D341Med (cell line): ENCODE measurements at regions not wholly inside any gene's neighbourhood (a gene's known extent, or its start where the extent isn't known, plus 50 kb on each side); places are given as distances from the start of the nearest gene placed in this dataset.
"Not testable (repeated sequence)": the region's sequence is repeated elsewhere in the genome, so short reads cannot be mapped to it uniquely, and the experiment has no call there.

ENCODE experiments used
- DNase-seq: peaks from one replicate; pipeline ENCODE4 v3.0.0; 2012; ENCODE audit warnings: low spot score

GRCh38 chr14:87240319-87240718 is 752.7 kb downstream of the GALC start:
- not testable (repeated sequence) for DNase-seq

- no peak for DNase-seq
These were observed 759.1 kb downstream of the GALC start for GRCh38 chr14:87233806-87234384.

DNA sequence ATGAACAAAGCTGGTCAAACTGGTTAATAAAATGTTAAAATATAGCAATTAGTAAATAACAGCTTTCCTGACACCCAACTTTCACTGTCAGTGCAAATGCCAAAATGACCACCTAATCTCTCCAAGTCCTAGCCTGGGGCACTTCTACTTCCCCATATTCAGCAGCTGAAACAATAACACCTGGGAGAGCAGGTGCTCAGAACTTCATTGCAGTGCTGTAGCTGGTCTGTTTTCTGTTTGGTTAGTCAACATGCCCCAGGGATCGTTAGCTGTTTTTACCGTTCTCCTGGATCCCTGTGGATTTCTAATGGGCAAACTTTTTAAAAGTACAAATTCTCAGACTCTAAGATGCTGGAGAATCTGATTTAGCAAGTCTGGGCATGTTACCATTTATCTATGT is 759.7 kb downstream of the GALC start:
- DNase-seq = no peak

- no peak for DNase-seq
These were observed 761.5 kb downstream of the GALC start for GRCh38 chr14:87231336-87232026.

- no peak for DNase-seq
These were observed 762.3 kb downstream of the GALC start for GRCh38 chr14:87230726-87231125.

GRCh38 chr14:87229131-87229530 is 763.9 kb downstream of the GALC start:
- DNase-seq = no peak

DNA sequence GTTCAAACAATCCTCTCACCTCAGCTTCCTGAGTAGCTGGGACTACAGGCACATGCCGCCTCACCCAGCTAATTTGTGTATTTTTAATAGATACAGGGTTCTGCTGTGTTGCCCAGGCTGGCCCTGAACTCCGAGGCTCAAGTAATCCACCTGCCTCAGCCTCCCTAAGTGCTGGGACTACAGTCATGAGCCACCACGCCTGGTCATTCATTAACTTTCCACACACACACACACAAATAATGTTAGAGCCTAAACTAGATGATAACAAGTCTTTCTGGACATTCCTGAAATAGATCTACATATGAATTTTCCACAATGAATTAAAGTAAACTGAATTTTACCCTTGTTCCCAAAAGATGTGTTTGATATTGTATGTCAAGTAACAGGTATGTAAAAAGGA is 776.0 kb downstream of the GALC start:
- DNase-seq = no peak

DNA sequence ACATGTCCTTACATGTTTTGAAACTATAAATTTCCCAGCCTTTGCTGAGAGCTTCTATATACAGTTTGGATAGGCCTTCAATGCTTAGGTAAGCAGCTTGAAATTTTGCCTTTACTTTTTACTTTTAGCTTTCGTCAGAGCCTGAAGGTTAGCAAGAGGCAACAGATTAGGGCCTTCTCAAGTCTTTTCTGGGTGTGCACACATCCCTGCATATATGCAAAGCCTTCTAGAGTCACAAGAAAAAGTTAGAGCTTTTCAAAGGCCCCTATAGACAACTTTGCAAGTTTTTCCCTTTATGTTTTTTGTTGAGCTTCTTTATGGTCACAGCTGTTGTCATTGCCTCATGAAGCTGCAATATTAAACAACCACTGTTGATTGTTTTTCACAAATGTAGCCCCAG is 778.4 kb downstream of the GALC start:
- no peak for DNase-seq

DNA sequence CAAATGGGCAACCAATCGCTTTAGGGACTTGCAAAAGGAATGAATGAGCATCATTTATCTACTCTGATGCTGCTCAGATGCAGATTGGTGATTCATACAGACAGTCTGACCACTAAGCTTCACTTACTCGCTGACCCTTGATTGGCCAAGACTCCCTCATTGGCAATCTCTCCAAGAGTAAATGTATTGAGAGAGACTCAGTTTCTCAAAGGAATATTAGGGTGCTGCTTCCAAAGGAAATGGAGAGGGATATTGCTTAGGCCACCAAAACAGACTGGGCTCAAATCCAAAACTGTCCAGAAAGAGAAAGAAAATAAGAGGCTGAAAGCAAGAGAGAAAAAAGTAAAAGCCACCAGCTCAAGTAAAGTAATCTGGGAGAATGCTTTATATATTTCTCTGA is 785.2 kb downstream of the GALC start:
- DNase-seq = no peak

GRCh38 chr14:87205811-87206210 is 787.2 kb downstream of the GALC start:
- no peak for DNase-seq

GRCh38 chr14:87203346-87203745 is 789.6 kb downstream of the GALC start:
- DNase-seq = no peak

GRCh38 chr14:87199381-87199780 is 793.6 kb downstream of the GALC start:
- no peak for DNase-seq

DNA sequence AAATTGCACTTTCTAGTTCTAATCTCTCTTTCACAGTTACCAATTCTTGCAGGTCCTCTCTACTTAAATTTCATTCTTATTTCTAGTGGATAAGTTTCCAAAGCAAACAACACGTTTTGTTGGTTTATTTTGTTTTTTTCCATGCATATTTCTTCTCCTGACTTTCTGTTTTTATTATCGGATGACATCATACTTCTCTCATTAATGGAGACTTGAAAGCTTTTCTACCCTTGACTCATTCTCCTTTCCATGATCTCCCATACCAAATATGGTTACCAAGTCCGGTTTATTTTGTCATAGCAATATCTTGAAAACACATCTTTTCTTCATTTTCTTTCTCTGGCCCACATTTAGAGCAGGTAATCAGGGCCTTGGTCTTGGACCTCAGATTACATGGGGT is 796.5 kb downstream of the GALC start:
- no peak for DNase-seq

DNA sequence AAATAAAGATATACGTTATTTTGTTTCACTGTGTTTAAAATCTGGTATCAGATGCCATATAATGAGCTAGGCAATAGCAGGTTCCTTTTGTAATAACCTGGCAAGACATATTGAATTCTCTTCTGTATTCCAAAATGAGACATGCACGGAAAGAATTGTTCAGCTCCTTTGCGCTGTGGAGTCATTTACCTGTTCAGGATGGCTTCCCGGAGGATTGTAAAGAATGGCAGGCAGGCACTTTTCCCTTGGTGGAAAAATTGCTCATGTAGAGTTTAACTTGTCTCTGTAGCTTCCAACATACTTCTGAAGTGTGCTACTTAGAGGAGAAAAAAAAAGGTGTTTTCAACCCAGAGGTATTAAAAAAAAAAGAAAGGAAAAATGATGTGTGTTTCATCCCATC is 805.2 kb downstream of the GALC start:
- no peak for DNase-seq

DNA sequence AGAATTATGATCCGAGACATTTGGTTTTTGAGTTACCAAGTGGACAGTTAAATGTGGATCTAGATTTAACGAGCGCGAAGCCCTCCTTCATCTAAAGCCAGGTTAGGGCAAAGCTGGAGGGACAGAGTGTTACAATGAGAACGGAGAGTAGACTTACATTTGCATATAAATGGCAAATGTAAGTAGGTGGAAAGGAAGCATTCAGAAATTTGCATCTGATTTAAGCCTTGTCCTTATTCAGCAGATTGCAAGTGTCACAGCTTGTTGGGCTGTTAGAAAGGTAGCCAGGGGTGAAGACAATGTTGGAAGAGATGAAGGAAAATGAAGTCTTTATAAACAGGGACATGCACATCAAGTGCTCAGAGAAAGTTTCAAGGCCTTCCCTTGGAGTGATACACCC is 806.2 kb downstream of the GALC start:
- DNase-seq = no peak

DNA sequence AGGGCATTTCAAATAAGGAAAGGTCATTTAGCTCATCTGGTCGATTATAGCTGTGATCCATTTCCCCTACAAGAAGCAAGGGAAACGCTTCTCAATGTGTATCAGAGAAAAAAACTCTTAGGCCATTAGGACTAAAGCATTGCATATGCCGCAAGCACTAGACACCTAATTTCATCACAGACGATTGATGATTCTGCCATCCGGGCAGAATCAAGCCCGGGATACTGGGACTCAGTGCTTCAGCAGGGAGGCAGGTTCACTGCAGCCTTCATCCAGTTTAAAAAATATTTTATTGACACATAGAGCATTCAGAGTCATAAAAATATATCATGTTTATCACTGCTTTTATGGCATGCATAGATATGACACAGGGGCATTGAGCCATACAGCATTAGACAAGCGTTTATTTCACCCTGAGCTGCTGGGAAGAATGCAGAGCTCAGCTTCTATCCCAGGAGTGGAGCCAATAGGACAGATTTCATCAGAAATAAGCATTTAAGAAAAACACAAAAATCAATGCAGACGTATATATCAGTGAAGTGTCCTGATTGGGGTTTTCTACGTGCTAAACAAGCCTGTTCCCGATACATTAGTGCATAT is 806.9 kb downstream of the GALC start:
- DNase-seq = no peak

GRCh38 chr14:87184180-87184579 is 808.8 kb downstream of the GALC start:
- no peak for DNase-seq

GRCh38 chr14:87181288-87181687 is 811.7 kb downstream of the GALC start:
- no peak for DNase-seq

GRCh38 chr14:87179936-87180335 is 813.0 kb downstream of the GALC start:
- DNase-seq = no peak

GRCh38 chr14:87178277-87178676 is 814.7 kb downstream of the GALC start:
- no peak for DNase-seq

GRCh38 chr14:87175175-87175574 is 817.8 kb downstream of the GALC start:
- DNase-seq = peak; percentile 31

DNA sequence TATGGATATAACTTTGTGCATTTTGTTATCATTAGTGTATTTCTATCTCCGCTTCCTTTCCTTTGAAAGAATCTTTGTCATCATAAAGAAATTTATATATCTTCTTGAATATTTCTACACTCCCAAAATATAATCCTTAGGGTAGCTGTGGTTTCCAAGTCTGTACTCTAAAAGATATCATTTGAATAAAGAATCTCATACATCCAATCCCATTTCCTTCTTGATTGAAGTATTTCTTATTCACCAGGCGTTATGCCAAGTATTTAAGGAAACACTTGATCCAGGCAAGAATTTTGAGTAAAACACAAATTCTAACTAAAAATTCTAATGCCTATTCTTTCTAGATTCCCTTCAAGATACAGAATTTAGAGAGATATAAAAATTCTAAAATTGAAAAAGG is 821.8 kb downstream of the GALC start:
- no peak for DNase-seq

- DNase-seq = no peak
These were observed 822.8 kb downstream of the GALC start for GRCh38 chr14:87170179-87170578.

GRCh38 chr14:87169362-87169761 is 823.6 kb downstream of the GALC start:
- no peak for DNase-seq
